NCI-H748 (cell line): ENCODE measurements at regions not wholly inside any gene's neighbourhood (a gene's known extent, or its start where the extent isn't known, plus 50 kb on each side); places are given as distances from the start of the nearest gene placed in this dataset.
"Not testable (repeated sequence)": the region's sequence is repeated elsewhere in the genome, so short reads cannot be mapped to it uniquely, and the experiment has no call there.

Experiments used
- DNase-seq: peaks from one replicate; lab custom pipeline; 2025; ENCODE audit not compliant: unreplicated experiment; lab: John Stamatoyannopoulos, UW

DNA sequence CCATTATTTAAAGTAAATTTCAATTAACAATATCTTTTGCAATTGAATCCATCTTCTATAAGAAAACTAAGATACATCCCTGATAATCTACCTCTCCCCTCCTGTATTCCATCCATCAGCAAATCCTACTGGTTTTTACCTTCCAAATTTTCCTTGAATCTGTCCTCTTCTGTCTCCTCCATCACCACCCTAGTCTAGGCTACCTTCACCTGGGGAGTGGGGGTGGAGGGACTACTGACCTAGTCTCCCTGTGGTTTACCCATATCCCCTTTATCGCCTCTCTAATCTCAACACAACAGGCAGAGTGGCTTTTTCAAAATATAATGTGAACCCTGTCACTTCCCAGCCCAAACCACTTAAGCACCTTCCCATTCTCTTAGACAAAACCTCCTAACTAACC, 327.8 kb downstream of the FAM72C start:
- not testable (repeated sequence) for DNase-seq

GRCh38 chr1:143643148-143643885, 328.5 kb downstream of the FAM72C start:
- no peak for DNase-seq

DNA sequence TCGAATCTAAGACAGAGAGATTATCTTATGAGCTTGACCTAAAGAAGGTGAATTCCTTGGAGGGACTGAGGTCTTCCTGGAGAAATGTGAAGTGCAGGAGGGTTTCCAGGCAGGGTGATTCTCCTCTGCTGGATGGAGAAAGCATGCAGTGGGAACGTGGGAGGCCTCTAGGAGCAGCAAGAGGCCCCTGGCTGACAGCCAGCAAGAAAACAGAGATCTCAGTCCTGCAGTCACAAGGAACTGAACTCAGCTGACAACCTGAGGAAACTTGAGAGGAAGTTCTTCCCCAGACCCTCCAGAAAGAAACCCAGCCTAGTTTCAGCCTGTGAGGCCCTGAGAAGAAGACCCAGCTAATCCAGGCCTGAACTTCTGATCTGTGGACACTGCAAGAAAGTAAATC, 345.9 kb downstream of the FAM72C start:
- no peak for DNase-seq

DNA sequence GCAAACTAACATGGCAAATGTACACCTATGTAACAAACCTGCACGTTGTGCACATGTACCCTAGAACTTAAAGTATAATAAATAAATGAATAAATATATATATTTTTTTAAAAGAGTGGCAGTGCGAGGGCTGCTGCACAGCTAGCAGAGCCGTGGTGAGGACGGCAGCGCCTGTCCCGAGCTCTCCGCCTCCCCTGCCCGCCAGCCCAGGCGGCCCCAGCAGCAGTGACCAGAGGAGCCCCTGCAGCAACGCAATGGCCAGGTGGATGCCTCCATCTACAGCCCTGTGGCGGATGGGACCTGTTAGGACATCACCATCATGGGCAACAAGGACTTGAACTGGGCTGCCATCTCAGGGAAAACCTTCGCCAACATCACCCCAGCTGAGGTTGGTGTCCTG, 351.9 kb downstream of the FAM72C start:
- DNase-seq = no peak

- DNase-seq = peak; percentile 7
Observed at GRCh38 chr1:143611159-143611558, 360.6 kb downstream of the FAM72C start.

DNA sequence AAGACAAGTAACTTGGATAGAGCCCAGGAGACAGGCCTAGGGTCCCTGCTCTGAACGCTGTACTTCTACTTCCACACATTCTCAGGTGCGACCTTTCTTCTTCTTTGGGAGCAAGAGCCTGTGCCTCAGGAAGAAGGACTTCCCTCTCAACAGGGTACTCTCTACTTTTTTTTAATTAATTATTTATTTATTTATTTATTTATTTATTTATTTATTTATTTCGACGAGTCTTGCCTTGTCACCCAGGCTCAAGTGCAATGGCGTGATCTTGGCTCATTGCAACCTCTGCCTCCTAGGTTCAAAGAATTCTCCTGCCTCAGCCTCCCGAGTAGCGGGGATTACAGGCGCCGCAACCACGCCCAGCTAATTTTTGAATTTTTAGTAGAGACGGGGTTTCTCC, 361.6 kb downstream of the FAM72C start:
- DNase-seq = no peak

DNA sequence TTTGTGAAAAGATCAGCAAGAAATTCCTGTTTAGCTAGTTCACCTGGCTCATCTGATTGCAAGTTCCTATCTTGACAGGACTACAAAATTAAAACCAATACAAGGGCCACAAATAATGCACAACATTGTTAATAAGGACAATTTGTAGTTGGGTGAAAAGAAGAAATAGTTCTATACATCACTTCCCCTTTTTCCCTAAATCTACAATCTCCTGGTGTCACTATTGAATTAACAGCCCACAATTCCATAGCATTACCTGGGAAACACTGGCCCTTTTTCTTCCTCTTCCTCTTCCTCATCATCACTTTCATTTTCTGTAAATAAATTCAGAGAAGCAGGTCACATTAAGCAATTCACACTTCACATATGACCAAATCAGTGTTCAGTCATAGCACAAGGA, 366.9 kb downstream of the FAM72C start:
- no peak for DNase-seq

DNA sequence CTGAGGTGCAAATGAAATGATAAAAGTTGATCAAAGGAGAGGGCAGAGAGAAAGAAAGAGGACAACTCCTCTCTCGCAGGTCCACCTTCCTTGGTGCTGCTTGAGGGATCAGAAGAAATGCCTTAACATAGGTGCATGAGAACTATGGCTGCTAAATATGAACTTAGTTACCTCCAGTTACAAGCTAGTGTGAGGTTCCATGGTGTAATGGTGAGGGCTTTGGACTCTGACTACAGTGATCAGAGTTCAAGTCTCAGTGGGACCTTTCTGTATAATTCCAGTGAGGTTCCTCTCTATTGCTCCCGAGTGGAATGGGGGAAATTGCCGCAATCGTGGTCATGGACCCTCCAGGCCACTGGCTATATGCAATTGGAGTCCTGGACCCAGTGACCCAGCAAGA, 387.3 kb downstream of the FAM72C start:
- DNase-seq = no peak

DNA sequence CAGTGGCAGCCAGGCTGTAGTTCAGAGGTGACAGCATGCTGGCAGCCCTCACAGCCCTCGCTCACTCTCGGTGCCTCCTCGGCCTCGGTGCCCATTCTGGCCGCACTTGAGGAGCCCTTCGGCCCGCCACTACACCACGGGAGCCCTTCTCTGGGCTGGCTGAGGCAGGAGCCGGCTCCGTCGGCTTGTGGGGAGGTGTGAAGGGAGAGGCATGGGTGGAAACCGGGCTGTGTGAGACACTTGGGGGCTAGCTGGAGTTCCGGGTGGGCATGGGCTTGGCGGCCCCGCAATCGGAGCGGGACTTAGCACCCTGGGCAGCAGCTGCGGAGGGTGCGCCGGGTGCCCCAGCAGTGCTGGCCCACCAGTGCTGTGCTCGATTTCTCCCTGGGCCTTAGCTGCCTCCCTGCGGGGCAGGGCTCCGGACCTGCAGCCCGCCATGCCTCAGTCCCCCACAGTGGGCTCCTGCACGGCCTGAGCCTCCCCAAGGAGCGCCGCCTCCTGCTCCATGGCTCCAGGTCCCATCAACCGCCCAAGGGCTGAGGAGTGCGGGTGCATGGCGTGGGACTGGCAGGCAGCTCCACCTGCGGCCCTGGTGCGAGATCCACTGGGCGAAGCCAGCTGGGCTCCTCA, 396.8 kb downstream of the FAM72C start:
- no peak for DNase-seq

GRCh38 chr1:143572661-143573060, 399.1 kb downstream of the FAM72C start:
- DNase-seq = not testable (repeated sequence)

GRCh38 chr1:143563761-143564160, 408.0 kb downstream of the FAM72C start:
- DNase-seq = not testable (repeated sequence)

GRCh38 chr1:143553627-143554026, 418.2 kb downstream of the FAM72C start:
- DNase-seq = no peak

DNA sequence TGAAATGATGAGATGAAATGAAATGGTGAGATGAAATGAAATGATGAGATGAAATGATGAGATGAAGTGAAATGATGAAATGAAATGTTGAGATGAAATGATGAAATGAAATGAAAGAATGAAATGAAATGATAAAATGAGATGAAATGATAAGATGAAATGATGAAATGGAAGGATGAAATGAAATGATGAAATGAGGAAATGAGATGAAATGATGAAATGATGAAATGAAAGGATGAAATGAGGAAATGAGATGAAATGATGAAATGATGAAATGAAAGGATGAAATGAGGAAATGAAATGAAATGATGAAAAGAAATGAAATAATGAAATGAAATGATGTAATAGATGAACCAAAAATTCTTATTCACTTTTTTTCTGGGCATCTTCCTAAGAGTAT, 467.1 kb downstream of the FAM72C start:
- not testable (repeated sequence) for DNase-seq

DNA sequence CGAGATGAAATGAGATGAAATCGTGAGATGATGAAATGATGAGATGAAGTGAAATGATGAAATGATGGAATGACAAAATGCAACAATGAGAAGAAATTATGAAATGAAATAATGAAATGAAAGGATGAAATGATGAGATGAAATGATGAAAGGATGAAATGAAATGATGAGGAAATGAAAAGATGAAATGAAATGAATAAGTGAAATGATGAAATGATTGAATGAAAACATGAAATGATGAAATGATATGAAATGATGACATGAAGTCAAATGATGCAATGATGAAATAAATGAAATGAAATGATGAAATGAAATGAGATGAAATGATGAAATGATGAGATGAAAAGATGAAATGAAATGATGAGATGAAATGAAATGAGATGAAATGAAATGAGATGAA, 467.7 kb downstream of the FAM72C start:
- not testable (repeated sequence) for DNase-seq

- not testable (repeated sequence) for DNase-seq
Observed at GRCh38 chr1:143503048-143503447, 468.7 kb downstream of the FAM72C start.

GRCh38 chr1:143502038-143502437, 469.7 kb downstream of the FAM72C start:
- DNase-seq = not testable (repeated sequence)

DNA sequence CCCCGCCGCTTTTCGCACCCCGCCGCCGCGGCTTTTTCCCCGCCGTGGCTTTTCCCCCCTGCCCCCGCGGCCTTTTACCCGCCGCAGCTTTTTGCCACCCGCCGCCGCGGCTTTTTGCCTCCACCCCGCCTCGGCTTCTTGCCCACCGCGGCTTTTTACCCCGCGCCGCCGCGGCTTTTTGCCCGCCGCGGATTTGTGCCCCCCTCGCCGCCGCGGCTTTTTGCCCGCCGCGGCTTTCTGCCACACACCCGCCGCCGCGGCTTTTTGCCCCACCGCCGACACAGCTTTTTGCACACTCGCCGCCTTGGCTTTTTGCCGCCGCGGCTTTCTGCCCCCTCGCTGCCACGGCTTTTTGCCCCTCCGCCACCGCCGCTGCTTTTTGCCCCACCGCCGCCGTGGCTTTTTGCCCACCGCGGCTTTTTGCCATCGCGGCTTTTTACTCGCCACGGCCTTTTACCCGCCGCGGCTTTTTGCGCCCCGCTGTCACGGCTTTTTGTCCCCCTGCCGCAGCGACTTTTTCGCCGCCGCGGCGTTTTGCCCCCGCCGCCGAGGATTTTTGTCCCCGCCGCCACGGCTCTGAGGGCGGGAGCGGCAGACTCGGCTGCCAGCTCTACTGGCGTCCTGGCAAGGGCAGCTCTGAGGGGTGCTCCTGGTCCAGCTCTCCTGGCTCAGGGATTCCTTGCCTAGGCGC, 473.6 kb downstream of the FAM72C start:
- not testable (repeated sequence) for DNase-seq

DNA sequence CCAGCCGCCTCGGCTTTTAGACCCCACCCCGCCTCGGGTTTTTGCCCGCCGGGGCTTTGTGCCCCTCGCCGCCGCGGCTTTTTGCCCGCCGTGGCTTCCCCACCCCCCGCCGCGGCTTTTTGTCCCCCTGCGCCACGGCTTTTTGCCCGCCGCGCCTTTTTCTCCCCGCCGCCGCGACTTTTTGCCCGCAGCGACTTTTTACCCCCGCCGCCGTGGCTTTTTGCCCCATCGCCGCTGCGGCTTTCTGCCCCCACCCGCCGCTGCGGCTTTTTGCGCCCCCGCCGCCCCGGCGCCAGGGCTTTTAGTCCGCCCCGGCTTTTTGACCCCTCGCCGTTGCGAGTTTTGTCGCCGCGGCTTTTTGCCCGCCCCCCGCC, 474.4 kb downstream of the FAM72C start:
- DNase-seq = no peak

DNA sequence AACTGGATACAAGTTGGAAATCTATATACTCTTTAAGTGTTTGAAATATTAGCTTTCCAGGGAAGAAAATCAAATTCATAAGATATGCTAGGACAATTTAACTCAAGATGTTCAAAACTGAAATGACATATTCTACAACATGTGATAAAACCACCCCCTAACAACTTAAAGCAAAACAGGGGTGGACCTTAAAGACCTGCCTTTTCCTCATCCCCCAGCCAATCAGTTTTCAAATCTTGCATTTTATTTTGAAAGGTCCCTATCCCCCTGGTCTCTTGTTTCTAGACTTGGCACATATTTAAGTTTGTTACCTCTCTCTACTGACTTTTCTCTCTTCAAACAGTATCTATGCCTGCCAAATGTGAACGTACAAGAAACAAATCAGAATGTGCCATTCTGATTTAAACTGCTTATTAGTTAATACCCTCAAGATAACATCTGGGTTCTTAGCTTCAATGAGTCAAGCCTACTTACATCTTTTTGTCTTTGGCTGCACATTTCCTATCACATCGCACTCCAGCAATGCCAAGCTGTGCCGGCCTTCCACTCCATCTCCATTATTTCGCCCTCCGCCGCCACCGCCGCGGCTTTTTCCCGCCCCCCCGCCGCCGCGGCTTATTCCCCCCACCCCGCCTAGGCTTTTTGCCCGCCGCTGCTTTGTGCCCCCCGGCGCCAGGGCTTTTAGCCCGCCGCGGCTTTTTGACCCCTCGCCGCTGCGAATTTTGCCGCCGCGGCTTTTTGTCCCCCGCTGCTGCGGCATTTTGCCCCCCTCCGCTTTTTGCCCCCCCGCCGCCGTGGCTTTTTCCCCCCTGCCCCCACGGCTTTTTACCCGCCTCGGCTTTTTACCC, 475.0 kb downstream of the FAM72C start:
- not testable (repeated sequence) for DNase-seq
